Sigmoid colon (tissue), 4 donors: ENCODE measurements at regions not wholly inside any gene's neighbourhood (a gene's known extent, or its start where the extent isn't known, plus 50 kb on each side); places are given as distances from the start of the nearest gene placed in this dataset.

ENCODE experiments used
- EP300 ChIP-seq, 4 donors: sonication (generic); formaldehyde crosslinking; IDR thresholded peaks; one replicate each; pipeline ENCODE4 v1.6.1; 2017; ENCODE audit warnings: antibody characterized with exemption in 4 of 4
- POLR2A ChIP-seq, 2 donors: fragments of 450-650 bp; IDR thresholded peaks; one replicate each; pipeline ENCODE4 v1.6.1; 2016; ENCODE audit warnings: antibody characterized with exemption in 2 of 2, mild to moderate bottlenecking in 2 of 2, moderate library complexity in 2 of 2
- TF ChIP-seq, protein P1 (sequence below), 4 experiments: fragments of 450-650 bp in 3 of 4; fragments of 200-600 bp in 1 of 4; IDR thresholded peaks; one replicate each; pipeline ENCODE4 v1.5.1; 2016 to 2019; ENCODE audit warnings: antibody characterized with exemption in 4 of 4, mild to moderate bottlenecking in 3 of 4, moderate library complexity in 2 of 4

GRCh38 chrX:107374831-107375230, 74.6 kb upstream of the FRMPD3 start:
- TF ChIP-seq EP300 (IDR thresholded peaks at IDR 0.05) (no peak), POLR2A (IDR thresholded peaks at IDR 0.05) (no peak)
- TF ChIP-seq, protein P1, sequence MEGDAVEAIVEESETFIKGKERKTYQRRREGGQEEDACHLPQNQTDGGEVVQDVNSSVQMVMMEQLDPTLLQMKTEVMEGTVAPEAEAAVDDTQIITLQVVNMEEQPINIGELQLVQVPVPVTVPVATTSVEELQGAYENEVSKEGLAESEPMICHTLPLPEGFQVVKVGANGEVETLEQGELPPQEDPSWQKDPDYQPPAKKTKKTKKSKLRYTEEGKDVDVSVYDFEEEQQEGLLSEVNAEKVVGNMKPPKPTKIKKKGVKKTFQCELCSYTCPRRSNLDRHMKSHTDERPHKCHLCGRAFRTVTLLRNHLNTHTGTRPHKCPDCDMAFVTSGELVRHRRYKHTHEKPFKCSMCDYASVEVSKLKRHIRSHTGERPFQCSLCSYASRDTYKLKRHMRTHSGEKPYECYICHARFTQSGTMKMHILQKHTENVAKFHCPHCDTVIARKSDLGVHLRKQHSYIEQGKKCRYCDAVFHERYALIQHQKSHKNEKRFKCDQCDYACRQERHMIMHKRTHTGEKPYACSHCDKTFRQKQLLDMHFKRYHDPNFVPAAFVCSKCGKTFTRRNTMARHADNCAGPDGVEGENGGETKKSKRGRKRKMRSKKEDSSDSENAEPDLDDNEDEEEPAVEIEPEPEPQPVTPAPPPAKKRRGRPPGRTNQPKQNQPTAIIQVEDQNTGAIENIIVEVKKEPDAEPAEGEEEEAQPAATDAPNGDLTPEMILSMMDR (IDR thresholded peaks at IDR 0.05): no peak
